Loucy (cell line): ENCODE measurements at regions not wholly inside any gene's neighbourhood (a gene's known extent, or its start where the extent isn't known, plus 50 kb on each side); places are given as distances from the start of the nearest gene placed in this dataset.
A peak's percentile ranks its signal among the peaks of the same experiment; 100 is the strongest.

Source experiments
- H2AFZ ChIP-seq: fragments of 200-600 bp; sonication (generic); 2 replicates; pipeline ENCODE4 v1.6.0; 2016; ENCODE audit warnings: antibody characterized with exemption, mild to moderate bottlenecking, low read length, moderate library complexity
- H3F3A ChIP-seq: fragments of 200-600 bp; 2 replicates; pipeline ENCODE4 v1.6.0; 2016; ENCODE audit warnings: antibody characterized with exemption, low read depth, mild to moderate bottlenecking
- H3K27me3 ChIP-seq: fragments of 200-600 bp; sonication (generic); 2 replicates; pipeline ENCODE4 v1.6.1; 2014; ENCODE audit warnings: low read length, mild to moderate bottlenecking; ENCODE audit not compliant: insufficient read depth, poor library complexity, severe bottlenecking
- H3K36me3 ChIP-seq: fragments of 200-600 bp; sonication (generic); 2 replicates; pipeline ENCODE4 v1.6.1; 2016; ENCODE audit warnings: low read length; ENCODE audit not compliant: insufficient read depth
- H3K4me1 ChIP-seq: fragments of 200-600 bp; sonication (generic); 2 replicates; pipeline ENCODE4 v1.5.1; 2014; ENCODE audit warnings: low read length, mild to moderate bottlenecking; ENCODE audit not compliant: insufficient read depth, poor library complexity, severe bottlenecking
- H3K4me2 ChIP-seq: fragments of 200-600 bp; sonication (generic); 2 replicates; pipeline ENCODE4 v1.6.0; 2014; ENCODE audit warnings: antibody characterized with exemption, low read length, low read depth, mild to moderate bottlenecking; ENCODE audit not compliant: poor library complexity, severe bottlenecking
- H3K4me3 ChIP-seq: fragments of 200-600 bp; sonication (generic); 2 replicates; pipeline ENCODE4 v1.5.1; 2014; ENCODE audit warnings: low read length, mild to moderate bottlenecking, mixed read lengths; ENCODE audit not compliant: poor library complexity, severe bottlenecking
- H3K79me2 ChIP-seq: fragments of 200-600 bp; sonication (generic); 2 replicates; pipeline ENCODE4 v1.6.1; 2014; ENCODE audit warnings: low read length; ENCODE audit not compliant: insufficient read depth
- H3K9ac ChIP-seq: fragments of 200-600 bp; sonication (generic); 2 replicates; pipeline ENCODE4 v1.6.0; 2014; ENCODE audit warnings: mild to moderate bottlenecking, low read depth, low read length, moderate library complexity; ENCODE audit not compliant: poor library complexity, severe bottlenecking
- H3K9me2 ChIP-seq: fragments of 200-600 bp; sonication (generic); replicated peaks from 2 replicates; pipeline ENCODE4 v1.6.1; 2016; ENCODE audit warnings: low read depth, low read length, mixed read lengths
- H3K9me3 ChIP-seq: fragments of 200-600 bp; sonication (generic); 2 replicates; pipeline ENCODE4 v1.6.1; 2014; ENCODE audit warnings: mild to moderate bottlenecking, antibody characterized with exemption, low read length, low read depth; ENCODE audit not compliant: insufficient read depth
- H4K20me1 ChIP-seq: fragments of 200-600 bp; sonication (generic); 2 replicates; pipeline ENCODE4 v1.6.0; 2014; ENCODE audit warnings: antibody characterized with exemption, low read length, mild to moderate bottlenecking; ENCODE audit not compliant: insufficient read depth, poor library complexity, severe bottlenecking
- EZH2phosphoT487 ChIP-seq: fragments of 200-600 bp; IDR thresholded peaks from 2 replicates; pipeline ENCODE4 v1.6.1; 2018; ENCODE audit warnings: antibody characterized with exemption, mild to moderate bottlenecking, moderate library complexity, borderline replicate concordance
- TF ChIP-seq, protein P1 (sequence below): fragments of 200-600 bp; sonication (generic); conservative IDR thresholded peaks from 2 replicates; pipeline ENCODE4 v1.5.1; 2014; ENCODE audit warnings: mild to moderate bottlenecking, antibody characterized with exemption, low read length

- H3K79me2 ChIP-seq = no peaks in the 10 kb centered on the region
- no peak overlapping the region for H3K4me3 ChIP-seq
- TF ChIP-seq, protein P1, sequence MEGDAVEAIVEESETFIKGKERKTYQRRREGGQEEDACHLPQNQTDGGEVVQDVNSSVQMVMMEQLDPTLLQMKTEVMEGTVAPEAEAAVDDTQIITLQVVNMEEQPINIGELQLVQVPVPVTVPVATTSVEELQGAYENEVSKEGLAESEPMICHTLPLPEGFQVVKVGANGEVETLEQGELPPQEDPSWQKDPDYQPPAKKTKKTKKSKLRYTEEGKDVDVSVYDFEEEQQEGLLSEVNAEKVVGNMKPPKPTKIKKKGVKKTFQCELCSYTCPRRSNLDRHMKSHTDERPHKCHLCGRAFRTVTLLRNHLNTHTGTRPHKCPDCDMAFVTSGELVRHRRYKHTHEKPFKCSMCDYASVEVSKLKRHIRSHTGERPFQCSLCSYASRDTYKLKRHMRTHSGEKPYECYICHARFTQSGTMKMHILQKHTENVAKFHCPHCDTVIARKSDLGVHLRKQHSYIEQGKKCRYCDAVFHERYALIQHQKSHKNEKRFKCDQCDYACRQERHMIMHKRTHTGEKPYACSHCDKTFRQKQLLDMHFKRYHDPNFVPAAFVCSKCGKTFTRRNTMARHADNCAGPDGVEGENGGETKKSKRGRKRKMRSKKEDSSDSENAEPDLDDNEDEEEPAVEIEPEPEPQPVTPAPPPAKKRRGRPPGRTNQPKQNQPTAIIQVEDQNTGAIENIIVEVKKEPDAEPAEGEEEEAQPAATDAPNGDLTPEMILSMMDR = no peak
- TF ChIP-seq EZH2phosphoT487 = no peak
- no peaks in the 10 kb centered on the region for H3K9me3 ChIP-seq
- no peaks in the 10 kb centered on the region for H3F3A ChIP-seq
- no peaks in the 10 kb centered on the region for H3K36me3 ChIP-seq
- no peaks in the 10 kb centered on the region for H4K20me1 ChIP-seq
- no peak overlapping the region for H3K4me2 ChIP-seq
- H2AFZ ChIP-seq = no peak overlapping the region
- no peaks in the 10 kb centered on the region for H3K27me3 ChIP-seq
- H3K9ac ChIP-seq = no peak overlapping the region
- H3K9me2 ChIP-seq = no peaks in the 10 kb centered on the region
- H3K4me1 ChIP-seq = peaks cover 26% of the 10 kb centered on the region
Observed at GRCh38 chr11:19435306-19435989, 194.7 kb upstream of the E2F8 start.

GRCh38 chr11:19433791-19434190, 193.0 kb upstream of the E2F8 start:
- H3K36me3 ChIP-seq = no peaks in the 10 kb centered on the region

GRCh38 chr11:19433367-19433766, 192.6 kb upstream of the E2F8 start:
- Histone ChIP-seq H3K9me2 (no peaks in the 10 kb centered on the region), H3F3A (no peaks in the 10 kb centered on the region), H3K4me3 (peak overlapping the region; percentile 61), H3K79me2 (no peaks in the 10 kb centered on the region), H2AFZ (peak overlapping the region; percentile 11; the same call in 1 of the 2 replicates), H4K20me1 (no peaks in the 10 kb centered on the region), H3K4me2 (peak overlapping the region; percentile 72), H3K27me3 (no peaks in the 10 kb centered on the region), H3K9me3 (no peaks in the 10 kb centered on the region), H3K9ac (peak overlapping the region; percentile 55), H3K4me1 (peaks cover 44% of the 10 kb centered on the region), H3K36me3 (no peaks in the 10 kb centered on the region)
- TF ChIP-seq, protein P1 = no peak
- no peak for TF ChIP-seq EZH2phosphoT487

More at GRCh38 chr11:19433791-19434190, 193.0 kb upstream of the E2F8 start:
- H3K4me3 ChIP-seq = no peak overlapping the region
- no peaks in the 10 kb centered on the region for H3K9me3 ChIP-seq
- no peaks in the 10 kb centered on the region for H3F3A ChIP-seq
- no peaks in the 10 kb centered on the region for H3K79me2 ChIP-seq
- H3K4me1 ChIP-seq = peaks cover 40% of the 10 kb centered on the region
- no peak for TF ChIP-seq EZH2phosphoT487
- TF ChIP-seq, protein P1 = no peak
- H3K4me2 ChIP-seq = peak overlapping the region; percentile 72
- H3K27me3 ChIP-seq = no peaks in the 10 kb centered on the region
- no peaks in the 10 kb centered on the region for H4K20me1 ChIP-seq
- no peaks in the 10 kb centered on the region for H3K9me2 ChIP-seq
- 0 out of 2 replicates have a peak overlapping the region, but pooled peaks have one; percentile 11 for H2AFZ ChIP-seq
- no peak overlapping the region for H3K9ac ChIP-seq
